Stimulated activated naive CD8-positive, alpha-beta T cell treated with anti-CD3 and anti-CD28 coated beads, Interleukin-15, amount 100 ng/mL, for 72 hours (primary cell): ENCODE measurements at regions not wholly inside any gene's neighbourhood (a gene's known extent, or its start where the extent isn't known, plus 50 kb on each side); places are given as distances from the start of the nearest gene placed in this dataset.
A peak's percentile ranks its signal among the peaks of the same experiment; 100 is the strongest.

Experiments used
- ATAC-seq: fragments of 150-1000 bp; cut with Tn5 transposase; 2 replicates; pipeline ENCODE4 v1.10.0; 2021; ENCODE audit warnings: mild to moderate bottlenecking, moderate library complexity
- DNase-seq, 2 donors: peaks; one replicate each; pipeline ENCODE4 v3.0.0; 2021 to 2022
- H3K27ac Mint-ChIP-seq, 2 donors: one replicate each; pipeline ENCODE4 v1.8.0; 2022; ENCODE audit warnings: mild to moderate bottlenecking in 2 of 2, mixed read lengths in 2 of 2, moderate library complexity in 2 of 2
- H3K27me3 Mint-ChIP-seq: one replicate; pipeline ENCODE4 v1.8.0; 2022; ENCODE audit warnings: mixed read lengths
- H3K4me1 Mint-ChIP-seq: one replicate; pipeline ENCODE4 v1.8.0; 2022; ENCODE audit warnings: mild to moderate bottlenecking, mixed read lengths
- H3K4me3 Mint-ChIP-seq, 2 donors: one replicate each; pipeline ENCODE4 v1.8.0; 2022; ENCODE audit warnings: mild to moderate bottlenecking in 2 of 2, mixed read lengths in 2 of 2, moderate library complexity in 1 of 2
- H3K9me3 Mint-ChIP-seq, 2 donors: one replicate each; pipeline ENCODE4 v1.8.0; 2022; ENCODE audit warnings: mixed read lengths in 2 of 2

GRCh38 chr18:78671551-78671950 lies 308.1 kb upstream of the SALL3 start:
- H3K27me3 Mint-ChIP-seq: peaks cover 13% of the 10 kb centered on the region
- no peaks in the 10 kb centered on the region for H3K9me3 Mint-ChIP-seq
- H3K4me3 Mint-ChIP-seq: no peak overlapping the region
- no peak overlapping the region for H3K27ac Mint-ChIP-seq
- no peak for DNase-seq
- no peak for ATAC-seq
- H3K4me1 Mint-ChIP-seq: no peaks in the 10 kb centered on the region

GRCh38 chr18:78672862-78673446 lies 306.7 kb upstream of the SALL3 start:
- ATAC-seq: peak; percentile 24
- no peak for DNase-seq
- Mint-ChIP-seq H3K27me3 (peaks cover 9% of the 10 kb centered on the region), H3K27ac (peak overlapping the region in 1 of 2 donors; percentile 27), H3K9me3 (no peaks in the 10 kb centered on the region), H3K4me3 (no peak overlapping the region), H3K4me1 (peaks cover 4% of the 10 kb centered on the region)

- no peak for DNase-seq
- peaks cover 9% of the 10 kb centered on the region for H3K27me3 Mint-ChIP-seq
- H3K27ac Mint-ChIP-seq: no peak overlapping the region
- H3K4me3 Mint-ChIP-seq: no peak overlapping the region
- ATAC-seq: peak; percentile 44
- no peaks in the 10 kb centered on the region for H3K9me3 Mint-ChIP-seq
- peaks cover 12% of the 10 kb centered on the region for H3K4me1 Mint-ChIP-seq
These were observed 305.9 kb upstream of the SALL3 start for GRCh38 chr18:78673516-78674321.

- Mint-ChIP-seq H3K27ac (no peak overlapping the region), H3K27me3 (peaks cover 9% of the 10 kb centered on the region), H3K9me3 (no peaks in the 10 kb centered on the region), H3K4me3 (no peak overlapping the region), H3K4me1 (peaks cover 13% of the 10 kb centered on the region)
- DNase-seq: no peak
- no peak for ATAC-seq
These were observed 304.4 kb upstream of the SALL3 start for GRCh38 chr18:78675231-78675630.

GRCh38 chr18:78676622-78677482 lies 302.8 kb upstream of the SALL3 start:
- H3K27me3 Mint-ChIP-seq: peaks cover 9% of the 10 kb centered on the region
- H3K27ac Mint-ChIP-seq: peak overlapping the region in 1 of 2 donors; percentile 49
- ATAC-seq (no peak), DNase-seq (no peak)
- H3K4me1 Mint-ChIP-seq: peaks cover 13% of the 10 kb centered on the region
- H3K9me3 Mint-ChIP-seq: no peaks in the 10 kb centered on the region
- no peak overlapping the region for H3K4me3 Mint-ChIP-seq

- Mint-ChIP-seq H3K4me1 (peaks cover 13% of the 10 kb centered on the region), H3K9me3 (no peaks in the 10 kb centered on the region), H3K27me3 (peaks cover 9% of the 10 kb centered on the region), H3K4me3 (no peak overlapping the region), H3K27ac (peak overlapping the region in 1 of 2 donors; percentile 20)
- ATAC-seq: peak; percentile 18
- DNase-seq: no peak
These were observed 301.9 kb upstream of the SALL3 start for GRCh38 chr18:78677483-78678317.

GRCh38 chr18:78678318-78678695 lies 301.3 kb upstream of the SALL3 start:
- ATAC-seq (peak; percentile 37), DNase-seq (no peak)
- H3K9me3 Mint-ChIP-seq: no peaks in the 10 kb centered on the region
- H3K27ac Mint-ChIP-seq: peak overlapping the region in 1 of 2 donors; percentile 20
- no peak overlapping the region for H3K4me3 Mint-ChIP-seq
- peaks cover 13% of the 10 kb centered on the region for H3K4me1 Mint-ChIP-seq
- peaks cover 9% of the 10 kb centered on the region for H3K27me3 Mint-ChIP-seq

- DNase-seq (no peak), ATAC-seq (no peak)
- peaks cover 13% of the 10 kb centered on the region for H3K4me1 Mint-ChIP-seq
- no peak overlapping the region for H3K4me3 Mint-ChIP-seq
- peaks cover 9% of the 10 kb centered on the region for H3K27me3 Mint-ChIP-seq
- peak overlapping the region in 1 of 2 donors; percentile 20 for H3K27ac Mint-ChIP-seq
- H3K9me3 Mint-ChIP-seq: no peaks in the 10 kb centered on the region
These were observed 300.6 kb upstream of the SALL3 start for GRCh38 chr18:78679031-78679430.

GRCh38 chr18:78679613-78680260 lies 299.9 kb upstream of the SALL3 start:
- no peak overlapping the region for H3K4me3 Mint-ChIP-seq
- no peak overlapping the region for H3K27ac Mint-ChIP-seq
- no peaks in the 10 kb centered on the region for H3K9me3 Mint-ChIP-seq
- peaks cover 9% of the 10 kb centered on the region for H3K27me3 Mint-ChIP-seq
- DNase-seq (no peak), ATAC-seq (no peak)
- peaks cover 13% of the 10 kb centered on the region for H3K4me1 Mint-ChIP-seq

GRCh38 chr18:78681396-78681795 lies 298.2 kb upstream of the SALL3 start:
- no peak overlapping the region for H3K27ac Mint-ChIP-seq
- H3K9me3 Mint-ChIP-seq: no peaks in the 10 kb centered on the region
- H3K4me3 Mint-ChIP-seq: no peak overlapping the region
- peaks cover 3% of the 10 kb centered on the region for H3K27me3 Mint-ChIP-seq
- H3K4me1 Mint-ChIP-seq: peaks cover 13% of the 10 kb centered on the region
- ATAC-seq (no peak), DNase-seq (no peak)

GRCh38 chr18:78681934-78682333 lies 297.7 kb upstream of the SALL3 start:
- H3K9me3 Mint-ChIP-seq: no peaks in the 10 kb centered on the region
- H3K27me3 Mint-ChIP-seq: no peaks in the 10 kb centered on the region
- H3K4me3 Mint-ChIP-seq: no peak overlapping the region
- ATAC-seq: no peak
- DNase-seq: no peak
- no peak overlapping the region for H3K27ac Mint-ChIP-seq
- H3K4me1 Mint-ChIP-seq: peaks cover 13% of the 10 kb centered on the region

GRCh38 chr18:78682716-78683115 lies 296.9 kb upstream of the SALL3 start:
- ATAC-seq (no peak), DNase-seq (no peak)
- Mint-ChIP-seq H3K27me3 (no peaks in the 10 kb centered on the region), H3K4me3 (no peak overlapping the region), H3K4me1 (peaks cover 11% of the 10 kb centered on the region), H3K9me3 (no peaks in the 10 kb centered on the region), H3K27ac (no peak overlapping the region)

- Mint-ChIP-seq H3K27me3 (no peaks in the 10 kb centered on the region), H3K9me3 (no peaks in the 10 kb centered on the region), H3K27ac (no peak overlapping the region), H3K4me3 (no peak overlapping the region), H3K4me1 (peaks cover 4% of the 10 kb centered on the region)
- ATAC-seq (no peak), DNase-seq (no peak)
These were observed 296.2 kb upstream of the SALL3 start for GRCh38 chr18:78683191-78684010.
